Caco-2 (cell line): ENCODE measurements at regions not wholly inside any gene's neighbourhood (a gene's known extent, or its start where the extent isn't known, plus 50 kb on each side); places are given as distances from the start of the nearest gene placed in this dataset.

Experiments
- BruUV-seq: library from RNA; stranded (reverse); fragments of 400-500 nt; replicated peaks from 2 replicates; lab custom pipeline; 2021; lab: Mats Ljungman, UMichigan
- CTCF ChIA-PET: fragments of 300-600 bp; sonication (Branson Sonifier 250); formaldehyde crosslinking; loops from one replicate; lab custom pipeline; 2022; ENCODE audit warnings: antibody characterized with exemption; lab: Charles Lee
- POLR2A ChIA-PET: fragments of 300-600 bp; sonication (Branson Sonifier 250); formaldehyde crosslinking; loops from one replicate; lab custom pipeline; 2022; ENCODE audit warnings: antibody characterized with exemption; lab: Charles Lee
- DNase-seq, 2 experiments: peaks; one replicate each; pipeline versions ENCODE4 v3.0.0 to v3.0.0-alpha.2; 2020 to 2022
- H3K27me3 ChIP-seq: replicated peaks from 2 replicates; pipeline ENCODE4 v1.6.0; 2011; ENCODE audit warnings: low read length; ENCODE audit not compliant: control insufficient read depth, insufficient read depth
- H3K36me3 ChIP-seq: 2 replicates; pipeline ENCODE4 v1.5.1; 2011; ENCODE audit warnings: low read length; ENCODE audit not compliant: control insufficient read depth, insufficient read depth
- H3K4me1 ChIP-seq: fragments of 250-450 bp; sonication (Bioruptor Pico); 2 replicates; pipeline ENCODE4 v1.5.1; 2020; ENCODE audit warnings: mild to moderate bottlenecking
- H3K4me3 ChIP-seq: 2 replicates; pipeline ENCODE4 v1.5.1; 2011; ENCODE audit warnings: low read depth, mild to moderate bottlenecking, control low read depth, low read length
- H3K9me3 ChIP-seq: fragments of 250-450 bp; sonication (Bioruptor Pico); 2 replicates; pipeline ENCODE4 v1.5.1; 2020; ENCODE audit warnings: mild to moderate bottlenecking, moderate library complexity
- H3K27ac Mint-ChIP-seq: one replicate; pipeline ENCODE4 v1.8.0; 2022; ENCODE audit warnings: mixed read lengths; ENCODE audit not compliant: unreplicated experiment
- H3K27me3 Mint-ChIP-seq: one replicate; pipeline ENCODE4 v1.8.0; 2022; ENCODE audit warnings: mixed read lengths; ENCODE audit not compliant: insufficient read depth, unreplicated experiment
- H3K36me3 Mint-ChIP-seq: one replicate; pipeline ENCODE4 v1.8.0; 2022; ENCODE audit warnings: mild to moderate bottlenecking, mixed read lengths; ENCODE audit not compliant: insufficient read depth, unreplicated experiment
- H3K4me1 Mint-ChIP-seq: one replicate; pipeline ENCODE4 v1.8.0; 2022; ENCODE audit warnings: low read depth, mixed read lengths; ENCODE audit not compliant: unreplicated experiment
- H3K4me3 Mint-ChIP-seq: one replicate; pipeline ENCODE4 v1.8.0; 2022; ENCODE audit warnings: mild to moderate bottlenecking, moderate library complexity, mixed read lengths; ENCODE audit not compliant: unreplicated experiment
- H3K9me3 Mint-ChIP-seq: one replicate; pipeline ENCODE4 v1.8.0; 2022; ENCODE audit warnings: mixed read lengths; ENCODE audit not compliant: unreplicated experiment
- CTCF ChIP-seq, 2 experiments: fragments of 200-600 bp in 1 of 2; IDR thresholded peaks; 1 replicate in 1 of 2; 2 replicates in 1 of 2; pipeline versions ENCODE4 v1.5.1 to v1.8.0; 2011 to 2022; ENCODE audit warnings: antibody characterized with exemption in 1 of 2, control low read depth in 1 of 2, inconsistent platforms in 1 of 2, low read depth in 1 of 2, low read length in 1 of 2, mild to moderate bottlenecking in 1 of 2, moderate library complexity in 1 of 2; ENCODE audit not compliant: insufficient read depth in 1 of 2, severe bottlenecking in 1 of 2, unreplicated experiment in 1 of 2
- intact Hi-C: fragments of 100-400 bp; cut with micrococcal nuclease; formaldehyde crosslinking; loops from one replicate; pipeline ENCODE4 v1.10.0; 2022; ENCODE audit not compliant: unreplicated experiment

- H3K27me3 ChIP-seq: no peaks in the 10 kb centered on the region
- Mint-ChIP-seq H3K9me3 (no peaks in the 10 kb centered on the region), H3K36me3 (no peaks in the 10 kb centered on the region), H3K27ac (no peak overlapping the region), H3K4me1 (no peaks in the 10 kb centered on the region), H3K27me3 (peaks cover 10% of the 10 kb centered on the region), H3K4me3 (no peak overlapping the region)
- intact Hi-C loops: no loop called here
- no peaks in the 10 kb centered on the region for H3K4me1 ChIP-seq
- ChIA-PET POLR2A (no interaction called here), CTCF (no interaction called here)
- H3K9me3 ChIP-seq: no peaks in the 10 kb centered on the region
- H3K36me3 ChIP-seq: no peaks in the 10 kb centered on the region
- DNase-seq: no peak
- no peak for TF ChIP-seq CTCF (IDR thresholded peaks at IDR 0.05; ENCODE audit: insufficient read depth in 1 of 2, low read depth in 1 of 2, low read length in 1 of 2, severe bottlenecking in 1 of 2, unreplicated experiment in 1 of 2)
- BruUV-seq: no TSS peak
- H3K4me3 ChIP-seq: no peak overlapping the region
Measured at GRCh38 chr10:128710098-128710797, 584.0 kb upstream of the MKI67 start.

- Histone ChIP-seq H3K36me3 (no peaks in the 10 kb centered on the region), H3K4me3 (no peak overlapping the region), H3K27me3 (no peaks in the 10 kb centered on the region), H3K4me1 (no peaks in the 10 kb centered on the region), H3K9me3 (no peaks in the 10 kb centered on the region)
- BruUV-seq: no TSS peak
- H3K4me3 Mint-ChIP-seq: no peak overlapping the region
- H3K36me3 Mint-ChIP-seq: no peaks in the 10 kb centered on the region
- TF ChIP-seq CTCF (IDR thresholded peaks at IDR 0.05; ENCODE audit: insufficient read depth in 1 of 2, low read depth in 1 of 2, low read length in 1 of 2, severe bottlenecking in 1 of 2, unreplicated experiment in 1 of 2): no peak
- H3K4me1 Mint-ChIP-seq: no peaks in the 10 kb centered on the region
- ChIA-PET POLR2A (no interaction called here), CTCF (no interaction called here)
- DNase-seq: no peak
- H3K27ac Mint-ChIP-seq: no peak overlapping the region
- intact Hi-C loops: no loop called here
- H3K9me3 Mint-ChIP-seq: no peaks in the 10 kb centered on the region
- H3K27me3 Mint-ChIP-seq: peaks cover 10% of the 10 kb centered on the region
Measured at GRCh38 chr10:128710798-128711183, 584.6 kb upstream of the MKI67 start.

DNA sequence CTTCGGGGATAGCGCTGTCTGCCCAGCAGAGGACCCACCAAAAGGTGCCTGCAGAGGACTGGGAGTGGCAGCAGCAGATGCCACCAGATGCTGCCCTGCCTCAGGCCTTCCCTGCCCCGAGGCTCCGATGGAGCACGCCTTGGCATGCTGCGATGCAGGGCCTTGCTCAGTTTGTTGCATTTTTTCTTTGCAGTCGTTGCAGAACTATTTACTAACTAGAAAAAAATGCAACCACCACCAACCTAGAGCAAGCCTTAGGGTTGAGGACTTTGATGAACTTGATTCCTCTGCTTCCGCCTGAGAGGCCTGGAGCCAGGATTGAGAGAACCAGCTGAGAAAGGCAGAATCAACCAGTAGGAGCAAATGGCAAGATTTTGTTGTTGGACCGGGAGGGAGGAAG is 585.6 kb upstream of the MKI67 start:
- Mint-ChIP-seq H3K27me3 (peaks cover 13% of the 10 kb centered on the region), H3K27ac (no peak overlapping the region), H3K4me1 (no peaks in the 10 kb centered on the region), H3K36me3 (no peaks in the 10 kb centered on the region), H3K9me3 (no peaks in the 10 kb centered on the region), H3K4me3 (no peak overlapping the region)
- Histone ChIP-seq H3K4me1 (no peaks in the 10 kb centered on the region), H3K4me3 (no peak overlapping the region), H3K27me3 (no peaks in the 10 kb centered on the region), H3K9me3 (no peaks in the 10 kb centered on the region), H3K36me3 (no peaks in the 10 kb centered on the region)
- no peak for TF ChIP-seq CTCF (IDR thresholded peaks at IDR 0.05; ENCODE audit: insufficient read depth in 1 of 2, low read depth in 1 of 2, low read length in 1 of 2, severe bottlenecking in 1 of 2, unreplicated experiment in 1 of 2)
- ChIA-PET POLR2A (no interaction called here), CTCF (no interaction called here)
- BruUV-seq: no TSS peak
- no peak for DNase-seq
- intact Hi-C loops: no loop called here
